ENCODE measurements at regions not wholly inside any gene's neighbourhood (a gene's known extent, or its start where the extent isn't known, plus 50 kb on each side); places are given as distances from the start of the nearest gene placed in this dataset.

DNA sequence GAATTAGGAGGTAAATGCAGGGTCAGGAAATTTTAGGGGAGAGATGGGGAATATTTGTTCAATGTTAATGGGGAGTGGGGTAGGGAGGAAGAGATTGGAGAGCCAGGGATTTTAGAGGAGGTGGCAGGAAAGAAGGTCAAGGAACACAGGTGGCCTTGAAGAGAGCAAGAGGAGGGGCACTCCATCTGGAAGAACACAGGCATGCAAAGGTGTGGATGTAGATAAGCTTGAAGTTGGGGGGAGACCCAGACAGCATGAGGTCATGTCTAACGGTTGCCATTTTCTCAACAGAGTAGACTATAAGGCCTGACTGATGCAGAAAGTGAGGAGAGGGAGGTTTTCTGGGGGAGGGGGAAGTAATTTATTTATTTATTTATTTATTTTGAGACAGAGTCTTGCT is 77.5 kb downstream of the MAIP1 start:
- TF ChIP-seq RAD21 (conservative IDR thresholded peaks at IDR 0.05) (no peak), CTCF (IDR thresholded peaks at IDR 0.05; ENCODE audit: poor library complexity, severe bottlenecking) (no peak), EZH2 (IDR thresholded peaks at IDR 0.05; ENCODE audit: borderline replicate concordance, insufficient read depth, low read length, poor library complexity, severe bottlenecking) (no peak), EP300 (conservative IDR thresholded peaks at IDR 0.05; ENCODE audit: poor library complexity, severe bottlenecking) (no peak)

All from neural cell (in vitro differentiated cells).